ENCODE measurements at regions not wholly inside any gene's neighbourhood (a gene's known extent, or its start where the extent isn't known, plus 50 kb on each side); places are given as distances from the start of the nearest gene placed in this dataset.
"Not testable (repeated sequence)": the region's sequence is repeated elsewhere in the genome, so short reads cannot be mapped to it uniquely, and the experiment has no call there.

DNA sequence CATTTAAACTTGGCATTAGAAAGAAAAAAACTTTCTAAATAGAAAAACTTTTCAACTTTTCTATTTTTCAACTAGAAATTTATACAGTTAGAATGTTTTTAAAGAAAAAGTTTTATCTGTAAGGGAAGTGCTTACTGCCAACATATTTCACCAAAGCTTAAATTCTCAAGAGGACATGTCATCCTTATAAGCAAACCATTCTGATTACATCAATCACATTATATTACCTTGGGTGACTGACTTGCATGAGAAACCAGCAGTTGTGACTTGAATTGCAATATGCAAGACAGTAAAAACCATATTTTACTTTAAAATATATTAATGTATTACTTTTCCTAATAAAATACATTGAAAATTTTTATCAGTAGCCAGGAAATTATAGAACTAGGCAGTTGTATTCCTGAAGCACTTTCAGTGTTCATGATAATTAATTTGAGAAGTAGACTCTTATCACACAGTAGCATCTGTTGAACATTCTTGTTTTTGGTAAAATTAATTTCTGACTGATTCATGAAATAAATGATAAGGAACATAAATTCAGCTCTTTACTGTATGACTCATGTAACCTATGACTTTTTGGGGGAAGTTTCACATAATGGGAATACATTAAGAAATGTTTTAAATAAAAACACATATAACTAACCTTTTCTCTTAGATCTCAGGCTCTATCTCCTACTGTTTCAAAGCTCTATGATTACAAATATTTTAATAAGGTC, 345.0 kb upstream of the CCDC179 start:
- no peak for DNase-seq (ENCODE audit: low read depth)

DNA sequence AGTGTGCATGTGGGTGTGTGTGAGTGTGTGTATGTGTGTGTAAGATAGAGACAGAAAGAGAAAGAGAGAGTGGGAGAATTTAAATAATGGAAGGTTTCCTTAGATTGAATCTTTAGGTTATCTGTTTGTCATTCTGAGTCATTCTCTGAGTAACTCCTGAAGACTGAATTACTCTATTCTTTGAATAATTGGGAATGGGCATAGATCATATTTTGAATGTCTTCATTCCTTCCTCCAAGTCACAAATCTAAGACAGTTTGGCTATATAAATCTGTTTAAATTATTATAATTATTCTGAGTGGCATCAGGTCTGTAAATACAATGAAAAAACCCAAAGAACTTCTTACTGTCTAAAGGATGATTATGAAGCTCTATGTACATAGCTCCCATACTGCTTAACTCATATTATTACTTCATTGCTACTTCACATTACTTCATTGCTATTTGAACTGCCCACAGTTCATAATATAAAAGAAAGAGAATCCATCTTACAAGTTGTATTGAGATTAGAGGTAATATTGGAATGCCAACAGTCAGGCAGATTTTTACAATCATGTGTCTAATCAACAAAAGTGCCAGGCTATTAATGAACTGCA, 346.6 kb upstream of the CCDC179 start:
- CTCF ChIA-PET, result no interaction called here
- Histone ChIP-seq H3K36me3 (ENCODE audit: control insufficient read depth, insufficient read depth, low read length) (no peaks in the 10 kb centered on the region), H3K4me3 (ENCODE audit: low read depth, low read length) (no peak overlapping the region), H3K27me3 (ENCODE audit: control insufficient read depth, insufficient read depth, low read length) (no peaks in the 10 kb centered on the region)
- TF ChIP-seq, protein P1, sequence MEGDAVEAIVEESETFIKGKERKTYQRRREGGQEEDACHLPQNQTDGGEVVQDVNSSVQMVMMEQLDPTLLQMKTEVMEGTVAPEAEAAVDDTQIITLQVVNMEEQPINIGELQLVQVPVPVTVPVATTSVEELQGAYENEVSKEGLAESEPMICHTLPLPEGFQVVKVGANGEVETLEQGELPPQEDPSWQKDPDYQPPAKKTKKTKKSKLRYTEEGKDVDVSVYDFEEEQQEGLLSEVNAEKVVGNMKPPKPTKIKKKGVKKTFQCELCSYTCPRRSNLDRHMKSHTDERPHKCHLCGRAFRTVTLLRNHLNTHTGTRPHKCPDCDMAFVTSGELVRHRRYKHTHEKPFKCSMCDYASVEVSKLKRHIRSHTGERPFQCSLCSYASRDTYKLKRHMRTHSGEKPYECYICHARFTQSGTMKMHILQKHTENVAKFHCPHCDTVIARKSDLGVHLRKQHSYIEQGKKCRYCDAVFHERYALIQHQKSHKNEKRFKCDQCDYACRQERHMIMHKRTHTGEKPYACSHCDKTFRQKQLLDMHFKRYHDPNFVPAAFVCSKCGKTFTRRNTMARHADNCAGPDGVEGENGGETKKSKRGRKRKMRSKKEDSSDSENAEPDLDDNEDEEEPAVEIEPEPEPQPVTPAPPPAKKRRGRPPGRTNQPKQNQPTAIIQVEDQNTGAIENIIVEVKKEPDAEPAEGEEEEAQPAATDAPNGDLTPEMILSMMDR (IDR thresholded peaks at IDR 0.05; ENCODE audit: insufficient read depth, low read depth, low read length), result no peak
- POLR2A ChIA-PET, result no interaction called here
- no peak for DNase-seq (ENCODE audit: low read depth)

More for the DNA sequence above, 345.0 kb upstream of the CCDC179 start:
- Histone ChIP-seq H3K4me3 (ENCODE audit: low read depth, low read length) (no peak overlapping the region), H3K36me3 (ENCODE audit: control insufficient read depth, insufficient read depth, low read length) (no peaks in the 10 kb centered on the region), H3K27me3 (ENCODE audit: control insufficient read depth, insufficient read depth, low read length) (no peaks in the 10 kb centered on the region)
- TF ChIP-seq, protein P1 (IDR thresholded peaks at IDR 0.05; ENCODE audit: insufficient read depth, low read depth, low read length), result no peak
- CTCF ChIA-PET, result interaction anchor here (0.6 kb wide), 1 partner anchor 314 kb away, joined by 3 read pairs; no protein-coding TSS in a partner anchor
- POLR2A ChIA-PET, result no interaction called here

DNA sequence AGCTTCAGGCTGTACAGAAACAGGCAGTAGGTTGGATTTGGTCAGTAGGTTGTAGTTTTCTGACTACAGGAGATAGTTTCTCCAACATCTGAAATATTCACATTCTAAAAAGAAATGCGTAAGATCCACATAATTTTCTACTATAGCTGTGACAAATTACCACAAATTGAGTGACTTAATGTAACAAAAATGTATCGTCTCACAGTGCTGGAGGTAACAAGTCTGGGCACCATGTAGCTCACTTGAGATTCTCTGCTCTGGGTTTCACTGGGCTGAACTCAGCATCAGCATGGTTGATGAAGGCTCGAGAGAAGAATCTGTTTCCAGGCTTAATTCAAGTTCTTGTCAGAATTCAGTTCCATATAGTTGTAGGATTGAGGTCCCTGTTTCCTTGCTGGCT, 350.9 kb upstream of the CCDC179 start:
- DNase-seq (ENCODE audit: low read depth), result no peak
- ChIA-PET POLR2A (no interaction called here), CTCF (no interaction called here)
- no peaks in the 10 kb centered on the region for H3K27me3 ChIP-seq (ENCODE audit: control insufficient read depth, insufficient read depth, low read length)
- TF ChIP-seq, protein P1 (IDR thresholded peaks at IDR 0.05; ENCODE audit: insufficient read depth, low read depth, low read length), result no peak
- no peaks in the 10 kb centered on the region for H3K36me3 ChIP-seq (ENCODE audit: control insufficient read depth, insufficient read depth, low read length)
- no peak overlapping the region for H3K4me3 ChIP-seq (ENCODE audit: low read depth, low read length)

DNA sequence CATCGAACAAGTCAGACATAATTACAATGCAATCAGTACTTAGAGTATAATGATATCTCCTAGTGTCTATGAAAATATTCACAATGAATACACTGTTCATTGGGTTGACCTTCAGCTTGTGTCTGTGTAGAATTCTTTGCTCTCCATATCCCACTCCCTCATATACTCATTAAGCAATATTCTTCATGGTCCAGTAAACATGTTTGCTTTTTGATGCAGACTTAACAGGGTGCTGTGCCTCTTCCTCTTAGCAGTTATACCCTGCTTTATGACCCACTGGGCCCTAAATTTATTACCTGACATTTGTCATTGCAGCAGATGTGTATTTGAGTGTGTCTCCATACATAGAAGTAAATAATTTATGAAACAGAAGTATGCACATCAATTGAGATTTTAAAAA, 352.5 kb upstream of the CCDC179 start:
- no peaks in the 10 kb centered on the region for H3K36me3 ChIP-seq (ENCODE audit: control insufficient read depth, insufficient read depth, low read length)
- no peak for DNase-seq (ENCODE audit: low read depth)
- H3K27me3 ChIP-seq (ENCODE audit: control insufficient read depth, insufficient read depth, low read length), result no peaks in the 10 kb centered on the region
- POLR2A ChIA-PET, result no interaction called here
- CTCF ChIA-PET, result no interaction called here
- TF ChIP-seq, protein P1 (IDR thresholded peaks at IDR 0.05; ENCODE audit: insufficient read depth, low read depth, low read length), result no peak
- H3K4me3 ChIP-seq (ENCODE audit: low read depth, low read length), result no peak overlapping the region

DNA sequence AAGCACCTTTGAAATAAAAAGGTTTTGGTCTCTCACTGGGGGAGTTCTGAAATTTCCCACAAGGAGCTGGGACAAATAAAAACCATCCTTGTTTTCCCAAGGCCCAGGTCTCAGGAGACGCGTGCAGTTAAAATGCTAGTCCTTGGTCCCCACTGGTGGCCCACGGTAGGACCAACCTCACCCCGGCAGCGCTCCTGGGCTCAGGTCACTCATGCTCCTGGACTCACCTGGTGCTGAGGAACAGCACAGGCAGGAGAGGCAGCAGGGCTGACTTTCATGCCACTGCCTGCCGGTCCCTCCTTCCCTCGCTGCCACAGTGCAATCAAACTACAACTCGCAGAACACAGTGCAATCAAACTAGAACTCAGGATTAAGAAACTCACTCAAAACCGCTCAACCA, 356.8 kb upstream of the CCDC179 start:
- CTCF ChIA-PET, result no interaction called here
- no peak overlapping the region for H3K4me3 ChIP-seq (ENCODE audit: low read depth, low read length)
- no peaks in the 10 kb centered on the region for H3K36me3 ChIP-seq (ENCODE audit: control insufficient read depth, insufficient read depth, low read length)
- TF ChIP-seq, protein P1 (IDR thresholded peaks at IDR 0.05; ENCODE audit: insufficient read depth, low read depth, low read length), result no peak
- no peak for DNase-seq (ENCODE audit: low read depth)
- no peaks in the 10 kb centered on the region for H3K27me3 ChIP-seq (ENCODE audit: control insufficient read depth, insufficient read depth, low read length)
- POLR2A ChIA-PET, result no interaction called here

DNA sequence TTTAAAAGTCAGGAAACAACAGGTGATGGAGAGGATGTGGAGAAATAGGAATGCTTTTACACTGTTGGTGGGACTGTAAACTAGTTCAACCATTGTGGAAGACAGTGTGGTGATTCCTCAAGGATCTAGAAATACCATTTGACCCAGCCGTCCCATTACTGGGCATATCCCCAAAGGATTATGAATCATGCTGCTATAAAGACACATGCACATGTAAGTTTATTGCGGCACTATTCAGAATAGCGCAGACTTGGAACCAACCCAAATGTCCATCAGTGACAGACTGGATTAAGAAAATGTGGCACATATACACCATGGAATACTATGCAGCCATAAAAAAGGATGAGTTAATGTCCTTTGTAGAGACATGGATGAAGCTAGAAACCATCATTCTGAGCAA, 359.8 kb upstream of the CCDC179 start:
- H3K4me3 ChIP-seq (ENCODE audit: low read depth, low read length); CTCF ChIA-PET; H3K27me3 ChIP-seq (ENCODE audit: control insufficient read depth, insufficient read depth, low read length); POLR2A ChIA-PET; DNase-seq (ENCODE audit: low read depth); H3K36me3 ChIP-seq (ENCODE audit: control insufficient read depth, insufficient read depth, low read length): not testable (repeated sequence)
